ENCODE measurements at regions not wholly inside any gene's neighbourhood (a gene's known extent, or its start where the extent isn't known, plus 50 kb on each side); places are given as distances from the start of the nearest gene placed in this dataset.

GRCh38 chr21:19522381-19522780 lies 1118.8 kb upstream of the TMPRSS15 start:
- TF ChIP-seq POLR2A (IDR thresholded peaks at IDR 0.05; ENCODE audit: low read length) (no peak), GATA1 (IDR thresholded peaks at IDR 0.05; ENCODE audit: low read depth, low read length) (no peak)
